IMR-90 (cell line): ENCODE measurements at regions not wholly inside any gene's neighbourhood (a gene's known extent, or its start where the extent isn't known, plus 50 kb on each side); places are given as distances from the start of the nearest gene placed in this dataset.

Experiments used
- ATAC-seq: fragments of 200-7000 bp; cut with Tn5 transposase; 2 replicates; pipeline ENCODE4 v1.9.1; 2020; ENCODE audit warnings: low read depth, mild to moderate bottlenecking, moderate library complexity
- BruUV-seq: library from RNA; stranded (reverse); fragments of 400-500 nt; replicated peaks from 2 replicates; lab custom pipeline; 2021; lab: Mats Ljungman, UMichigan
- CTCF ChIA-PET: fragments of 300-600 bp; formaldehyde crosslinking; extraction: SDS; loops from one replicate; lab custom pipeline; 2021; ENCODE audit warnings: antibody characterized with exemption; lab: Yijun Ruan, JAX
- POLR2A ChIA-PET: fragments of 300-600 bp; sonication (Branson Sonifier 250); formaldehyde crosslinking; loops from one replicate; lab custom pipeline; 2022; ENCODE audit warnings: antibody characterized with exemption; ENCODE audit not compliant: unreplicated experiment; lab: Charles Lee
- DNase-seq: peaks from one replicate; pipeline ENCODE4 v3.0.0; 2013
- H2AFZ ChIP-seq: replicated peaks from 2 replicates; pipeline ENCODE3; 2013; ENCODE audit warnings: low read length, mild to moderate bottlenecking; ENCODE audit not compliant: poor library complexity
- H2AK5ac ChIP-seq: 2 replicates; pipeline ENCODE4 v1.6.1; 2013; ENCODE audit warnings: low read depth, low read length, inconsistent platforms
- H2AK9ac ChIP-seq: replicated peaks from 2 replicates; pipeline ENCODE3; 2013; ENCODE audit warnings: mild to moderate bottlenecking, low read depth, low read length, moderate library complexity; ENCODE audit not compliant: poor library complexity
- H2BK120ac ChIP-seq: 2 replicates; pipeline ENCODE4 v1.6.1; 2013; ENCODE audit warnings: low read depth, low read length, inconsistent platforms
- H2BK15ac ChIP-seq: 3 replicates; pipeline ENCODE4 v1.6.1; 2013; ENCODE audit warnings: low read depth, low read length, inconsistent platforms
- H2BK20ac ChIP-seq: 2 replicates; pipeline ENCODE4 v1.6.1; 2013; ENCODE audit warnings: low read depth, mild to moderate bottlenecking, inconsistent platforms, low read length, moderate library complexity
- H2BK5ac ChIP-seq: 2 replicates; pipeline ENCODE4 v1.6.1; 2013; ENCODE audit warnings: mild to moderate bottlenecking, low read depth, low read length, inconsistent platforms; ENCODE audit not compliant: poor library complexity, severe bottlenecking
- H3K14ac ChIP-seq: replicated peaks from 2 replicates; pipeline ENCODE4 v1.6.1; 2013; ENCODE audit warnings: low read depth, low read length, inconsistent platforms
- H3K18ac ChIP-seq: 2 replicates; pipeline ENCODE4 v1.6.1; 2013; ENCODE audit warnings: low read depth, low read length, control low read depth
- H3K23ac ChIP-seq: 2 replicates; pipeline ENCODE4 v1.6.1; 2013; ENCODE audit warnings: low read depth, low read length, inconsistent platforms
- H3K27ac ChIP-seq: 2 replicates; pipeline ENCODE4 v1.5.1; 2013; ENCODE audit warnings: mild to moderate bottlenecking, control low read depth, low read length; ENCODE audit not compliant: insufficient read depth
- H3K27me3 ChIP-seq: 2 replicates; pipeline ENCODE4 v1.6.1; 2013; ENCODE audit warnings: low read length; ENCODE audit not compliant: control insufficient read depth, insufficient read depth
- H3K36me3 ChIP-seq: 2 replicates; pipeline ENCODE4 v1.6.1; 2013; ENCODE audit warnings: low read length, mixed read lengths; ENCODE audit not compliant: control insufficient read depth, insufficient read depth
- H3K4ac ChIP-seq: 2 replicates; pipeline ENCODE4 v1.6.1; 2013; ENCODE audit warnings: low read depth, low read length, inconsistent platforms
- H3K4me1 ChIP-seq: 2 replicates; pipeline ENCODE4 v1.6.1; 2013; ENCODE audit warnings: low read length, mixed read lengths; ENCODE audit not compliant: control insufficient read depth, insufficient read depth
- H3K4me2 ChIP-seq: 2 replicates; pipeline ENCODE4 v1.6.1; 2013; ENCODE audit warnings: low read depth, mild to moderate bottlenecking, control low read depth, low read length, moderate library complexity
- H3K4me3 ChIP-seq: 2 replicates; pipeline ENCODE4 v1.5.1; 2013; ENCODE audit warnings: low read depth, mild to moderate bottlenecking, control low read depth, low read length, moderate library complexity; ENCODE audit not compliant: insufficient read depth
- H3K56ac ChIP-seq: 2 replicates; pipeline ENCODE4 v1.6.1; 2013; ENCODE audit warnings: low read length, inconsistent platforms; ENCODE audit not compliant: insufficient read depth; ENCODE audit errors: extremely low read depth
- H3K79me1 ChIP-seq, 2 experiments: 2 replicates each; pipeline ENCODE4 v1.6.1; 2013; ENCODE audit warnings: low read length in 2 of 2, inconsistent platforms in 1 of 2, low read depth in 1 of 2
- H3K9ac ChIP-seq: 2 replicates; pipeline ENCODE4 v1.6.1; 2013; ENCODE audit warnings: low read depth, low read length, control low read depth
- H3K9me1 ChIP-seq: 2 replicates; pipeline ENCODE4 v1.6.1; 2013; ENCODE audit warnings: low read length, inconsistent platforms; ENCODE audit not compliant: insufficient read depth
- H3K9me3 ChIP-seq: 2 replicates; pipeline ENCODE4 v1.6.1; 2013; ENCODE audit warnings: low read length; ENCODE audit not compliant: control insufficient read depth, insufficient read depth
- H4K20me1 ChIP-seq: 2 replicates; pipeline ENCODE4 v1.6.1; 2013; ENCODE audit warnings: low read length, inconsistent platforms; ENCODE audit not compliant: insufficient read depth
- H4K5ac ChIP-seq: 2 replicates; pipeline ENCODE4 v1.6.1; 2013; ENCODE audit warnings: mild to moderate bottlenecking, low read depth, low read length, control low read depth
- H4K8ac ChIP-seq, 2 experiments: 2 replicates each; pipeline ENCODE4 v1.6.1; 2013; ENCODE audit warnings: low read depth in 2 of 2, low read length in 2 of 2, control low read depth in 1 of 2, inconsistent platforms in 1 of 2
- H4K91ac ChIP-seq: 2 replicates; pipeline ENCODE4 v1.6.1; 2013; ENCODE audit warnings: low read depth, low read length, inconsistent platforms; ENCODE audit not compliant: insufficient read depth
- BHLHE40 ChIP-seq: fragments of 150-350 bp; IDR thresholded peaks from 2 replicates; pipeline ENCODE4 v1.6.1; 2016; ENCODE audit warnings: mild to moderate bottlenecking, low read depth, low read length
- CEBPB ChIP-seq: IDR thresholded peaks from 2 replicates; pipeline ENCODE4 v1.6.1; 2012; ENCODE audit warnings: low read depth, low read length, improper control_type of control experiment
- CHD1 ChIP-seq: IDR thresholded peaks from 2 replicates; pipeline ENCODE4 v1.6.1; 2012; ENCODE audit warnings: low read depth, low read length, improper control_type of control experiment
- CTCF ChIP-seq: conservative IDR thresholded peaks from 2 replicates; pipeline ENCODE4 v1.5.1; 2012; ENCODE audit warnings: mild to moderate bottlenecking, low read depth, low read length, improper control_type of control experiment
- MAFK ChIP-seq: IDR thresholded peaks from 2 replicates; pipeline ENCODE4 v1.6.1; 2012; ENCODE audit warnings: low read depth, low read length, improper control_type of control experiment
- MAZ ChIP-seq: IDR thresholded peaks from 2 replicates; pipeline ENCODE4 v1.6.1; 2012; ENCODE audit warnings: low read depth, mild to moderate bottlenecking, low read length, improper control_type of control experiment, moderate library complexity, borderline replicate concordance
- NFE2L2 ChIP-seq: fragments of 150-350 bp; IDR thresholded peaks from 2 replicates; pipeline ENCODE4 v1.6.1; 2016; ENCODE audit warnings: low read depth, mild to moderate bottlenecking, low read length
- POLR2A ChIP-seq: IDR thresholded peaks from 2 replicates; pipeline ENCODE4 v1.6.1; 2012; ENCODE audit warnings: mild to moderate bottlenecking, low read depth, low read length
- RAD21 ChIP-seq: IDR thresholded peaks from 2 replicates; pipeline ENCODE4 v1.6.1; 2012; ENCODE audit warnings: low read length, improper control_type of control experiment
- RCOR1 ChIP-seq: IDR thresholded peaks from 2 replicates; pipeline ENCODE4 v1.6.1; 2012; ENCODE audit warnings: mild to moderate bottlenecking, low read length, improper control_type of control experiment; ENCODE audit not compliant: insufficient replicate concordance
- SMC3 ChIP-seq: fragments of 150-350 bp; IDR thresholded peaks from 2 replicates; pipeline ENCODE4 v1.6.1; 2016; ENCODE audit warnings: low read depth, mild to moderate bottlenecking, antibody characterized with exemption, low read length, moderate library complexity
- USF2 ChIP-seq: fragments of 150-350 bp; IDR thresholded peaks from 2 replicates; pipeline ENCODE4 v1.6.1; 2017; ENCODE audit warnings: mild to moderate bottlenecking, antibody characterized with exemption, low read length, low read depth
- dilution Hi-C: fragments of 300-500 bp; cut with HindIII; formaldehyde crosslinking; loops from one replicate; pipeline ENCODE4 v1.14.3; 2018; ENCODE audit warnings: low sequenced_read_pairs; ENCODE audit not compliant: unreplicated experiment
- in situ Hi-C: fragments of 300-500 bp; cut with MboI; formaldehyde crosslinking; loops from 3 replicates; pipeline ENCODE4 v1.14.3; 2019; ENCODE audit warnings: low sequenced_read_pairs, inconsistent platforms, mixed read lengths
- intact Hi-C: fragments of 100-400 bp; cut with micrococcal nuclease; formaldehyde crosslinking; loops from 2 replicates; pipeline ENCODE4 v1.10.0; 2022

- ATAC-seq (no peak), DNase-seq (no peak)
- no peaks in the 10 kb centered on the region for H4K20me1 ChIP-seq
- intact Hi-C loops (no loop called here), dilution Hi-C loops (no loop called here), in situ Hi-C loops (no loop called here)
- H2BK120ac ChIP-seq: no peak overlapping the region
- no peak overlapping the region for H3K27ac ChIP-seq
- H3K4me2 ChIP-seq: no peak overlapping the region
- ChIA-PET POLR2A (no interaction called here), CTCF (no interaction called here)
- no TSS peak for BruUV-seq
- no peaks in the 10 kb centered on the region; a peak in 2 of 4 replicates for H3K79me1 ChIP-seq
- H2BK5ac ChIP-seq: no peak overlapping the region
- H3K23ac ChIP-seq: no peak overlapping the region
- no peak overlapping the region for H4K5ac ChIP-seq
- H3K4me1 ChIP-seq: peaks cover 4% of the 10 kb centered on the region; the same call in 1 of the 2 replicates
- TF ChIP-seq MAFK (no peak), NFE2L2 (no peak), RCOR1 (no peak), SMC3 (no peak), USF2 (no peak), POLR2A (no peak), CTCF (no peak), RAD21 (no peak), CEBPB (no peak), BHLHE40 (no peak), CHD1 (no peak), MAZ (no peak)
- no peaks in the 10 kb centered on the region; the same call in 1 of the 2 replicates for H3K9me1 ChIP-seq
- H3K14ac ChIP-seq: no peak overlapping the region
- H2BK15ac ChIP-seq: no peak overlapping the region
- no peaks in the 10 kb centered on the region for H3K27me3 ChIP-seq
- H2AK9ac ChIP-seq: no peak overlapping the region
- H2AK5ac ChIP-seq: no peak overlapping the region
- no peak overlapping the region for H4K91ac ChIP-seq
- H3K9ac ChIP-seq: no peak overlapping the region
- no peak overlapping the region for H3K4me3 ChIP-seq
- no peak overlapping the region for H3K18ac ChIP-seq
- H2AFZ ChIP-seq: no peak overlapping the region
- no peak overlapping the region for H4K8ac ChIP-seq
- no peak overlapping the region for H3K4ac ChIP-seq
- H3K56ac ChIP-seq: no peak overlapping the region
- no peaks in the 10 kb centered on the region for H3K36me3 ChIP-seq
- no peaks in the 10 kb centered on the region for H3K9me3 ChIP-seq
- H2BK20ac ChIP-seq: no peak overlapping the region
These were observed 437.8 kb downstream of the UTRN start for GRCh38 chr6:144722925-144723324.
